Astrocyte (in vitro differentiated cells and primary cell): ENCODE measurements at regions not wholly inside any gene's neighbourhood (a gene's known extent, or its start where the extent isn't known, plus 50 kb on each side); places are given as distances from the start of the nearest gene placed in this dataset.

ENCODE experiments used
- DNase-seq: peaks from one replicate; pipeline ENCODE4 v3.0.0-alpha.2; 2010; ENCODE audit warnings: low read depth
- FAIRE-seq: peaks from 2 replicates; lab custom pipeline; 2011; peaks lifted over from hg19 to GRCh38; lab: Jason Lieb, UNC
- H2AFZ ChIP-seq: 2 replicates; pipeline ENCODE4 v1.6.0; 2012; ENCODE audit warnings: low read depth, low read length, inconsistent platforms
- H3K27ac ChIP-seq: 2 replicates; pipeline ENCODE4 v1.5.1; 2011; ENCODE audit warnings: low read depth, low read length, inconsistent platforms
- H3K27me3 ChIP-seq: 2 replicates; pipeline ENCODE4 v1.6.0; 2011; ENCODE audit warnings: low read length, inconsistent platforms; ENCODE audit not compliant: insufficient read depth
- H3K36me3 ChIP-seq: 2 replicates; pipeline ENCODE4 v1.5.1; 2011; ENCODE audit warnings: low read length, inconsistent platforms; ENCODE audit not compliant: insufficient read depth
- H3K4me1 ChIP-seq: 2 replicates; pipeline ENCODE4 v1.5.1; 2011; ENCODE audit warnings: low read length, inconsistent platforms; ENCODE audit not compliant: insufficient read depth
- H3K4me2 ChIP-seq: 2 replicates; pipeline ENCODE4 v1.6.0; 2012; ENCODE audit warnings: low read length, inconsistent platforms
- H3K4me3 ChIP-seq: 2 replicates; pipeline ENCODE4 v1.5.1; 2011; ENCODE audit warnings: low read depth, mild to moderate bottlenecking, low read length, inconsistent platforms; ENCODE audit not compliant: insufficient read depth
- H3K79me2 ChIP-seq: 2 replicates; pipeline ENCODE4 v1.6.0; 2012; ENCODE audit warnings: mild to moderate bottlenecking, low read length, inconsistent platforms; ENCODE audit not compliant: insufficient read depth
- H3K9ac ChIP-seq: 2 replicates; pipeline ENCODE4 v1.6.0; 2012; ENCODE audit warnings: mild to moderate bottlenecking, low read length, inconsistent platforms
- H3K9me3 ChIP-seq: 2 replicates; pipeline ENCODE4 v1.5.1; 2012; ENCODE audit warnings: low read depth, mild to moderate bottlenecking, low read length, inconsistent platforms; ENCODE audit not compliant: insufficient read depth
- H4K20me1 ChIP-seq: 2 replicates; pipeline ENCODE4 v1.6.0; 2012; ENCODE audit warnings: low read length, inconsistent platforms; ENCODE audit not compliant: insufficient read depth
- H3K27ac Mint-ChIP-seq: one replicate; pipeline ENCODE4 v1.8.0; 2021; ENCODE audit warnings: mild to moderate bottlenecking, mixed read lengths; ENCODE audit not compliant: unreplicated experiment
- H3K27me3 Mint-ChIP-seq: one replicate; pipeline ENCODE4 v1.8.0; 2021; ENCODE audit warnings: low read depth, mixed read lengths; ENCODE audit not compliant: unreplicated experiment
- H3K36me3 Mint-ChIP-seq: one replicate; pipeline ENCODE4 v1.8.0; 2021; ENCODE audit warnings: low read depth, mixed read lengths; ENCODE audit not compliant: unreplicated experiment
- H3K4me1 Mint-ChIP-seq: one replicate; pipeline ENCODE4 v1.8.0; 2021; ENCODE audit warnings: low read depth, mixed read lengths; ENCODE audit not compliant: unreplicated experiment
- H3K4me3 Mint-ChIP-seq: one replicate; pipeline ENCODE4 v1.8.0; 2021; ENCODE audit warnings: mild to moderate bottlenecking, moderate library complexity, mixed read lengths; ENCODE audit not compliant: unreplicated experiment
- H3K9me3 Mint-ChIP-seq: one replicate; pipeline ENCODE4 v1.8.0; 2021; ENCODE audit warnings: mild to moderate bottlenecking, mixed read lengths; ENCODE audit not compliant: unreplicated experiment
- EZH2 ChIP-seq: IDR thresholded peaks from 2 replicates; pipeline ENCODE4 v1.6.1; 2012; ENCODE audit warnings: mild to moderate bottlenecking, low read length, inconsistent platforms; ENCODE audit not compliant: insufficient read depth
- TF ChIP-seq, protein P1 (sequence below): IDR thresholded peaks from 2 replicates; pipeline ENCODE4 v1.5.1; 2011; ENCODE audit warnings: low read depth, mild to moderate bottlenecking, inconsistent platforms, low read length, moderate library complexity; ENCODE audit not compliant: insufficient read depth

DNA sequence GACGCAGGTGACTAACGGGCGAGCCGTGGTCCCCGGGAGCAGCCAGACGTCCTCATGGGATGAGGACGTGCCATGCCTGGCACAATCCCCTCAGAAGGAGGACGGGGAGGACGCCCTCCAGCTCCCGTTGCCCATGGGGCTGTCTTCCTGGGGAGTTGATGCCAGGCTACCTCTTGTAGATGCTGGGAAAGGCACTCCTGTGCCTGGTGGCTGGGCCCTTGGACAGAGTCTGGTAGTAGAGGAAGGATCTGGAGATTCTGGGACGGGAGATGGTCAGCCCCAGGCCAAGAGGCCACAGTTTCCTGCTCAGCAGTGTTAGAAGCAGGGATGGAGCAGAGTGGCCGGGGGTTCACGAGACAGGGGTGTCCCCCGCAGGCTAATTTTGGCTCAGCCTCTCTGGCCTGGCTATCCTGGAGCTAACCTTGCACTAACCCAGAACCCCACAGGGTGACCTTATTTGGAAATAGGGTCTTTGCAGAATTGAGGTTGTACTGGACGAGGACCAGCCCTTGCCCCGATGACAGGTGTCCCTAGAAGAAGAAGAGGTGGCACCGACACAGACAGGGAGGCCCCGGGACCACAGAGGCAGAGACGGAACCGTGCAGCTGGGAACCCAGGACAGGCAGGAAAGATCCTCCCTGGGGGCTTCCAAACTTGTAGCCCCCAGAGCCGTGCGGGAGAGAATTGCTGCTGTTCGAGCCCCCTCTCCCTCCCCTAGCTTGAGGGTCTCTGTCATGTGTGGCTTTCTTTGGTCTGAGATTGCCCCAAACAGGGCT lies 50.1 kb upstream of the ADRA2C start:
- TF ChIP-seq, protein P1, sequence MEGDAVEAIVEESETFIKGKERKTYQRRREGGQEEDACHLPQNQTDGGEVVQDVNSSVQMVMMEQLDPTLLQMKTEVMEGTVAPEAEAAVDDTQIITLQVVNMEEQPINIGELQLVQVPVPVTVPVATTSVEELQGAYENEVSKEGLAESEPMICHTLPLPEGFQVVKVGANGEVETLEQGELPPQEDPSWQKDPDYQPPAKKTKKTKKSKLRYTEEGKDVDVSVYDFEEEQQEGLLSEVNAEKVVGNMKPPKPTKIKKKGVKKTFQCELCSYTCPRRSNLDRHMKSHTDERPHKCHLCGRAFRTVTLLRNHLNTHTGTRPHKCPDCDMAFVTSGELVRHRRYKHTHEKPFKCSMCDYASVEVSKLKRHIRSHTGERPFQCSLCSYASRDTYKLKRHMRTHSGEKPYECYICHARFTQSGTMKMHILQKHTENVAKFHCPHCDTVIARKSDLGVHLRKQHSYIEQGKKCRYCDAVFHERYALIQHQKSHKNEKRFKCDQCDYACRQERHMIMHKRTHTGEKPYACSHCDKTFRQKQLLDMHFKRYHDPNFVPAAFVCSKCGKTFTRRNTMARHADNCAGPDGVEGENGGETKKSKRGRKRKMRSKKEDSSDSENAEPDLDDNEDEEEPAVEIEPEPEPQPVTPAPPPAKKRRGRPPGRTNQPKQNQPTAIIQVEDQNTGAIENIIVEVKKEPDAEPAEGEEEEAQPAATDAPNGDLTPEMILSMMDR: no peak
- no peak for TF ChIP-seq EZH2
- Histone ChIP-seq H3K4me3 (no peak overlapping the region), H3K9ac (no peak overlapping the region), H3K36me3 (no peaks in the 10 kb centered on the region), H2AFZ (no peak overlapping the region), H3K79me2 (no peaks in the 10 kb centered on the region), H3K4me2 (no peak overlapping the region), H4K20me1 (no peaks in the 10 kb centered on the region), H3K9me3 (peaks cover 13% of the 10 kb centered on the region), H3K4me1 (no peaks in the 10 kb centered on the region), H3K27me3 (no peaks in the 10 kb centered on the region), H3K27ac (no peak overlapping the region)
- H3K27me3 Mint-ChIP-seq: peaks cover 40% of the 10 kb centered on the region
- peaks cover 14% of the 10 kb centered on the region for H3K9me3 Mint-ChIP-seq
- no peak overlapping the region for H3K4me3 Mint-ChIP-seq
- DNase-seq: no peak
- FAIRE-seq: no peak
- peaks cover under 1% of the 10 kb centered on the region for H3K4me1 Mint-ChIP-seq
- no peaks in the 10 kb centered on the region for H3K36me3 Mint-ChIP-seq
- no peak overlapping the region for H3K27ac Mint-ChIP-seq

- H3K4me3 ChIP-seq: no peak overlapping the region
- no peaks in the 10 kb centered on the region for H4K20me1 ChIP-seq
- no peaks in the 10 kb centered on the region for H3K79me2 ChIP-seq
- H3K4me1 ChIP-seq: no peaks in the 10 kb centered on the region
- no peak overlapping the region for H3K4me2 ChIP-seq
- H3K4me1 Mint-ChIP-seq: peaks cover 6% of the 10 kb centered on the region
- no peak overlapping the region for H2AFZ ChIP-seq
- H3K27ac Mint-ChIP-seq: no peak overlapping the region
- H3K4me3 Mint-ChIP-seq: no peak overlapping the region
- H3K27me3 ChIP-seq: no peaks in the 10 kb centered on the region
- TF ChIP-seq, protein P1: no peak
- no peak for TF ChIP-seq EZH2
- peaks cover 14% of the 10 kb centered on the region for H3K9me3 Mint-ChIP-seq
- peaks cover 34% of the 10 kb centered on the region for H3K27me3 Mint-ChIP-seq
- no peaks in the 10 kb centered on the region for H3K36me3 ChIP-seq
- no peak for FAIRE-seq
- H3K9ac ChIP-seq: no peak overlapping the region
- H3K9me3 ChIP-seq: peaks cover 13% of the 10 kb centered on the region
- no peak for DNase-seq
- no peak overlapping the region for H3K27ac ChIP-seq
- no peaks in the 10 kb centered on the region for H3K36me3 Mint-ChIP-seq
These were observed 50.9 kb upstream of the ADRA2C start for GRCh38 chr4:3715061-3715854.
